K562 (cell line): ENCODE measurements at regions not wholly inside any gene's neighbourhood (a gene's known extent, or its start where the extent isn't known, plus 50 kb on each side); places are given as distances from the start of the nearest gene placed in this dataset.

Experiments used
- ATAC-seq: fragments of 200-7000 bp; cut with Tn5 transposase; 3 replicates; pipeline ENCODE4 v1.9.1; 2020; ENCODE audit warnings: moderate library complexity
- BruUV-seq: library from RNA; stranded (reverse); fragments of 400-500 nt; replicated peaks from 2 replicates; lab custom pipeline; 2021; lab: Mats Ljungman, UMichigan
- CTCF ChIA-PET: fragments of 300-600 bp; formaldehyde crosslinking; extraction: SDS; loops from one replicate; lab custom pipeline; 2021; ENCODE audit warnings: low intra/inter-chr PET ratio; lab: Yijun Ruan, JAX
- POLR2A ChIA-PET: fragments of 300-600, 350-650 bp; sonication (Branson Sonifier 250); formaldehyde crosslinking; extraction: SDS; loops from one replicate; lab custom pipeline; 2021; ENCODE audit warnings: antibody characterized with exemption, inconsistent platforms; lab: Yijun Ruan, JAX
- DNase-seq, 4 experiments: peaks; one replicate each; pipeline versions ENCODE4 v3.0.0 to v3.0.0-alpha.2; 2011 to 2018; ENCODE audit warnings: low spot score in 3 of 4, mixed read lengths in 3 of 4; ENCODE audit errors: extremely low read depth in 1 of 4
- FAIRE-seq: peaks from 2 replicates; lab custom pipeline; 2011; peaks lifted over from hg19 to GRCh38; lab: Jason Lieb, UNC
- H2AFZ ChIP-seq: 2 replicates; pipeline ENCODE4 v1.6.0; 2011; ENCODE audit warnings: low read depth, low read length, control low read depth, inconsistent platforms
- H3K27ac ChIP-seq: fragments of 200-600 bp; 3 replicates; pipeline ENCODE4 v1.8.0; 2011; ENCODE audit warnings: low read depth, mild to moderate bottlenecking, control low read depth, inconsistent platforms, low read length, moderate library complexity, mixed read lengths; ENCODE audit errors: extremely low read depth
- H3K27me3 ChIP-seq, 2 experiments: fragments of 300-600 bp in 1 of 2; 2 replicates in 1 of 2; 3 replicates in 1 of 2; pipeline versions ENCODE4 v1.6.0 to v1.8.0; 2011; ENCODE audit warnings: inconsistent platforms in 2 of 2, low read length in 2 of 2, mild to moderate bottlenecking in 1 of 2, mixed read lengths in 1 of 2, moderate library complexity in 1 of 2; ENCODE audit not compliant: control insufficient read depth in 2 of 2, insufficient read depth in 2 of 2
- H3K36me3 ChIP-seq: fragments of 300-600 bp; 3 replicates; pipeline ENCODE4 v1.8.0; 2011; ENCODE audit warnings: mild to moderate bottlenecking, low read length, inconsistent platforms; ENCODE audit not compliant: control insufficient read depth, insufficient read depth
- H3K4me1 ChIP-seq, 2 experiments: fragments of 200-600 bp in 1 of 2; replicated peaks in 1 of 2; 2 replicates in 1 of 2; 3 replicates in 1 of 2; pipeline versions ENCODE4 v1.5.1 to v1.8.0; 2011; ENCODE audit warnings: inconsistent platforms in 2 of 2, low read length in 2 of 2, mild to moderate bottlenecking in 1 of 2, mixed read lengths in 1 of 2, moderate library complexity in 1 of 2; ENCODE audit not compliant: control insufficient read depth in 2 of 2, insufficient read depth in 2 of 2
- H3K4me2 ChIP-seq: 2 replicates; pipeline ENCODE4 v1.6.1; 2011; ENCODE audit warnings: low read length, control low read depth, inconsistent platforms, mixed read lengths; ENCODE audit not compliant: insufficient read depth
- H3K4me3 ChIP-seq: fragments of 200-600 bp; sonication (generic), shearing (Covaris generic); 2 replicates; pipeline ENCODE4 v1.5.1; 2016; ENCODE audit warnings: control low read depth, inconsistent platforms
- H3K79me2 ChIP-seq: fragments of 200-600 bp; 3 replicates; pipeline ENCODE4 v1.8.0; 2011; ENCODE audit warnings: low read length, inconsistent platforms; ENCODE audit not compliant: control insufficient read depth, insufficient read depth
- H3K9ac ChIP-seq, 2 experiments: 2 replicates each; pipeline versions ENCODE4 v1.6.0 to v1.6.1; 2011; ENCODE audit warnings: low read depth in 2 of 2, low read length in 2 of 2, control low read depth in 1 of 2, inconsistent platforms in 1 of 2, mild to moderate bottlenecking in 1 of 2, mixed read lengths in 1 of 2; ENCODE audit not compliant: insufficient read depth in 1 of 2
- H3K9me1 ChIP-seq: one replicate; pipeline ENCODE4 v1.6.0; 2011; ENCODE audit warnings: inconsistent platforms, mild to moderate bottlenecking, low read length, moderate library complexity; ENCODE audit not compliant: control insufficient read depth, insufficient read depth
- H3K9me3 ChIP-seq: replicated peaks from 2 replicates; pipeline ENCODE4 v1.5.1; 2011; ENCODE audit warnings: low read depth, low read length, inconsistent platforms; ENCODE audit not compliant: control insufficient read depth, insufficient read depth
- H4K20me1 ChIP-seq: replicated peaks from 2 replicates; pipeline ENCODE4 v1.6.1; 2011; ENCODE audit warnings: low read length, inconsistent platforms, mixed read lengths; ENCODE audit not compliant: control insufficient read depth, insufficient read depth
- ADNP ChIP-seq: fragments of 200-800 bp; sonication (Bioruptor generic); IDR thresholded peaks from 2 replicates; pipeline ENCODE4 v1.6.1; 2016; ENCODE audit warnings: missing genetic modification characterization, missing compliant biosample characterization
- ATF3 ChIP-seq, 2 experiments: fragments of 450-650 bp in 1 of 2; sonication (generic) in 1 of 2; formaldehyde crosslinking in 1 of 2; IDR thresholded peaks in 1 of 2; conservative IDR thresholded peaks in 1 of 2; 2 replicates each; pipeline versions ENCODE4 v1.6.1 to v1.8.1; 2016 to 2023; ENCODE audit warnings: mild to moderate bottlenecking in 2 of 2, moderate library complexity in 2 of 2, inconsistent platforms in 1 of 2, missing genetic modification reagents in 1 of 2
- CBFB ChIP-seq: sonication (generic); formaldehyde crosslinking; IDR thresholded peaks from 2 replicates; pipeline ENCODE4 v1.4.0; 2020; ENCODE audit warnings: mild to moderate bottlenecking, missing genetic modification reagents
- E2F8 ChIP-seq: fragments of 450-650 bp; IDR thresholded peaks from 2 replicates; pipeline ENCODE4 v1.7.1; 2018; ENCODE audit warnings: mild to moderate bottlenecking, low read depth; ENCODE audit not compliant: partially characterized antibody
- GTF2A2 ChIP-seq: IDR thresholded peaks from 2 replicates; pipeline ENCODE4 v1.6.1; 2016; ENCODE audit warnings: mild to moderate bottlenecking, missing genetic modification characterization, missing compliant biosample characterization
- KLF10 ChIP-seq: fragments of 250-450 bp; sonication (Bioruptor Pico); IDR thresholded peaks from 2 replicates; pipeline ENCODE4 v1.6.1; 2021; ENCODE audit warnings: matching md5 sums
- MAZ ChIP-seq, 2 experiments: fragments of 450-650 bp in 1 of 2; sonication (generic) in 1 of 2; formaldehyde crosslinking; IDR thresholded peaks in 1 of 2; conservative IDR thresholded peaks in 1 of 2; 2 replicates each; pipeline versions ENCODE4 v1.4.0 to v1.5.0; 2020; ENCODE audit warnings: mild to moderate bottlenecking in 1 of 2, missing genetic modification reagents in 1 of 2
- PRMT5 ChIP-seq: sonication (generic); formaldehyde crosslinking; IDR thresholded peaks from 2 replicates; pipeline ENCODE4 v1.5.0; 2020; ENCODE audit warnings: missing genetic modification reagents
- XRCC4 ChIP-seq: IDR thresholded peaks from one replicate; pipeline ENCODE4 v1.6.1; 2011; ENCODE audit not compliant: insufficient read depth, insufficient read length; ENCODE audit errors: extremely low read depth
- WGBS: fragments of 100-300 bp; shearing (Covaris generic); methylation state at CpG from one replicate; pipeline ENCODE4 v1.1.6; 2016; ENCODE audit warnings: low coverage, mixed read lengths; ENCODE audit not compliant: insufficient coverage; ENCODE audit errors: missing lambda C conversion rate; 5-methylcytosine and 5-hydroxymethylcytosine counted together
- in situ Hi-C: fragments of 300-500 bp; cut with MboI; formaldehyde crosslinking; loops from 4 replicates; pipeline ENCODE4 v1.15.0; 2018; ENCODE audit warnings: inconsistent platforms, mixed read lengths
- intact Hi-C: fragments of 100-400 bp; cut with micrococcal nuclease; formaldehyde crosslinking; loops from 2 replicates; pipeline ENCODE4 v1.14.2; 2022

GRCh38 chr14:98208211-98208611 lies 1063.8 kb downstream of the BCL11B start:
- Histone ChIP-seq H3K27me3 (no peaks in the 10 kb centered on the region), H3K4me3 (no peak overlapping the region), H3K4me2 (no peak overlapping the region), H3K9ac (no peak overlapping the region), H3K4me1 (no peaks in the 10 kb centered on the region), H3K27ac (no peak overlapping the region), H2AFZ (no peak overlapping the region), H4K20me1 (no peaks in the 10 kb centered on the region), H3K36me3 (no peaks in the 10 kb centered on the region), H3K9me1 (no peaks in the 10 kb centered on the region), H3K9me3 (no peaks in the 10 kb centered on the region), H3K79me2 (no peaks in the 10 kb centered on the region)
- intact Hi-C loops (no loop called here), in situ Hi-C loops (no loop called here)
- no peak for ATAC-seq
- no peak for FAIRE-seq
- ChIA-PET CTCF (no interaction called here), POLR2A (no interaction called here)
- BruUV-seq = no TSS peak
- no peak for DNase-seq
- TF ChIP-seq E2F8 (no peak), CBFB (CRISPR knock-in tag) (no peak), GTF2A2 (tag) (no peak)

GRCh38 chr14:98208943-98209342 lies 1063.1 kb downstream of the BCL11B start:
- no peaks in the 10 kb centered on the region for H3K27me3 ChIP-seq
- no peaks in the 10 kb centered on the region for H3K36me3 ChIP-seq
- DNase-seq = no peak
- TF ChIP-seq ATF3 (IDR thresholded peaks at IDR 0.05) (no peak), ATF3 (CRISPR knock-in tag; conservative IDR thresholded peaks at IDR 0.05) (no peak), ADNP (tag) (no peak), KLF10 (CRISPR knock-in tag) (no peak), PRMT5 (CRISPR knock-in tag) (no peak), MAZ (CRISPR knock-in tag; conservative IDR thresholded peaks at IDR 0.05 in 1 of 2, IDR thresholded peaks at IDR 0.05 in 1 of 2) (no peak), XRCC4 (no peak)
- no peaks in the 10 kb centered on the region for H3K4me1 ChIP-seq
- no peak overlapping the region for H3K4me2 ChIP-seq
- in situ Hi-C loops (no loop called here), intact Hi-C loops (no loop called here)
- FAIRE-seq = no peak
- ChIA-PET CTCF (no interaction called here), POLR2A (no interaction called here)
- no TSS peak for BruUV-seq
- H3K79me2 ChIP-seq = no peaks in the 10 kb centered on the region
- H3K9me1 ChIP-seq = no peaks in the 10 kb centered on the region
- H3K9me3 ChIP-seq = no peaks in the 10 kb centered on the region
- ATAC-seq = no peak
- H3K27ac ChIP-seq = no peak overlapping the region
- no peaks in the 10 kb centered on the region for H4K20me1 ChIP-seq
- H3K4me3 ChIP-seq = no peak overlapping the region
- 0% methylated on average over 4 of the region's 4 CpGs for WGBS
- no peak overlapping the region for H2AFZ ChIP-seq
- H3K9ac ChIP-seq = no peak overlapping the region
